Esophagus squamous epithelium (tissue), 5 donors: ENCODE measurements at regions not wholly inside any gene's neighbourhood (a gene's known extent, or its start where the extent isn't known, plus 50 kb on each side); places are given as distances from the start of the nearest gene placed in this dataset.
A peak's percentile ranks its signal among the peaks of the same experiment; 100 is the strongest.

Source experiments
- DNase-seq: peaks from one replicate; lab custom pipeline; 2025; lab: John Stamatoyannopoulos, UW
- H3K27ac ChIP-seq, 4 donors: fragments of 200-600 bp; sonication (generic); one replicate each; pipeline ENCODE4 v1.5.1; 2016 to 2019; ENCODE audit warnings: mild to moderate bottlenecking in 1 of 4
- H3K27me3 ChIP-seq, 4 donors: fragments of 200-600 bp; sonication (generic); 1 replicate in 3 of 4; 2 replicates in 1 of 4; pipeline versions ENCODE4 v1.5.1 to v1.6.0; 2017 to 2021; ENCODE audit warnings: antibody characterized with exemption in 1 of 4
- H3K36me3 ChIP-seq, 3 donors: fragments of 200-600 bp; sonication (generic); one replicate each; pipeline ENCODE4 v1.5.1; 2016 to 2019
- H3K4me1 ChIP-seq, 3 donors: fragments of 200-600 bp; sonication (generic); one replicate each; pipeline ENCODE4 v1.5.1; 2017 to 2019
- H3K4me3 ChIP-seq, 4 donors: fragments of 200-600 bp; sonication (generic); 1 replicate in 3 of 4; 2 replicates in 1 of 4; pipeline ENCODE4 v1.5.1; 2016 to 2019; ENCODE audit warnings: mild to moderate bottlenecking in 2 of 4, moderate library complexity in 1 of 4
- H3K9me3 ChIP-seq, 3 donors: fragments of 200-600 bp; sonication (generic); one replicate each; pipeline ENCODE4 v1.5.1; 2016 to 2019
- POLR2A ChIP-seq, 4 donors: fragments of 450-650 bp; IDR thresholded peaks; one replicate each; pipeline ENCODE4 v1.6.1; 2017; ENCODE audit warnings: antibody characterized with exemption in 4 of 4, mild to moderate bottlenecking in 4 of 4, moderate library complexity in 3 of 4
- WGBS, 2 donors: methylation state at CpG; one replicate each; pipeline ENCODE4 v1.1.5; 2018; 5-methylcytosine and 5-hydroxymethylcytosine counted together
- intact Hi-C: fragments of 100-400 bp; cut with DNase I; formaldehyde crosslinking; loops from one replicate; pipeline ENCODE4 v1.15.0; 2022
- TF ChIP-seq, protein P1 (sequence below), 6 experiments: fragments of 450-650 bp in 4 of 6; fragments of 200-600 bp in 2 of 6; sonication (generic) in 2 of 6; IDR thresholded peaks; one replicate each; pipeline ENCODE4 v1.5.1; 2016 to 2019; ENCODE audit warnings: antibody characterized with exemption in 6 of 6, mild to moderate bottlenecking in 4 of 6, moderate library complexity in 4 of 6
- donor health status: DM: yes; HTN: yes; CAD: no.

DNA sequence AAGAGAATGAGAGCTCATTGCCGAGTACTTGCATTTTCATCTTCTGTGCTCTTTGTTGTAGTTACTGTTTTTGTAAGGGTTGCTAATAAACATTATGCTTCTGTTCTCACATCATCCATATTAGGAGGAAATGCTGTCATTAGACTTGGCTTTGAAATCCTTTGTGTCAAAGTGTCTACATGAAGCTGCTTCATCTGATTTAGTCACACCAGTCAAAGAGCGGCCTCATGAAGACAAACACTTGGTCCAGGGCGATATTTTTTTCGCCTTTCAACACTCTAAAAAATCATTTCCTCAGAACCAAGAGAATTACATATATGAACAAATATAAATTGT is 105.0 kb downstream of the SPRY2 start:
- 52 to 69% methylated on average over 4 of the region's 4 CpGs for WGBS, 2 donors
- Histone ChIP-seq H3K4me1 (peaks cover 0 to 16% (median 3%) of the 10 kb centered on the region in 3 donors), H3K9me3 (no peaks in the 10 kb centered on the region), H3K27ac (no peak overlapping the region), H3K4me3 (no peak overlapping the region), H3K36me3 (no peaks in the 10 kb centered on the region), H3K27me3 (no peaks in the 10 kb centered on the region)
- no peak for DNase-seq
- TF ChIP-seq, protein P1, sequence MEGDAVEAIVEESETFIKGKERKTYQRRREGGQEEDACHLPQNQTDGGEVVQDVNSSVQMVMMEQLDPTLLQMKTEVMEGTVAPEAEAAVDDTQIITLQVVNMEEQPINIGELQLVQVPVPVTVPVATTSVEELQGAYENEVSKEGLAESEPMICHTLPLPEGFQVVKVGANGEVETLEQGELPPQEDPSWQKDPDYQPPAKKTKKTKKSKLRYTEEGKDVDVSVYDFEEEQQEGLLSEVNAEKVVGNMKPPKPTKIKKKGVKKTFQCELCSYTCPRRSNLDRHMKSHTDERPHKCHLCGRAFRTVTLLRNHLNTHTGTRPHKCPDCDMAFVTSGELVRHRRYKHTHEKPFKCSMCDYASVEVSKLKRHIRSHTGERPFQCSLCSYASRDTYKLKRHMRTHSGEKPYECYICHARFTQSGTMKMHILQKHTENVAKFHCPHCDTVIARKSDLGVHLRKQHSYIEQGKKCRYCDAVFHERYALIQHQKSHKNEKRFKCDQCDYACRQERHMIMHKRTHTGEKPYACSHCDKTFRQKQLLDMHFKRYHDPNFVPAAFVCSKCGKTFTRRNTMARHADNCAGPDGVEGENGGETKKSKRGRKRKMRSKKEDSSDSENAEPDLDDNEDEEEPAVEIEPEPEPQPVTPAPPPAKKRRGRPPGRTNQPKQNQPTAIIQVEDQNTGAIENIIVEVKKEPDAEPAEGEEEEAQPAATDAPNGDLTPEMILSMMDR (IDR thresholded peaks at IDR 0.05) = no peak
- no peak for TF ChIP-seq POLR2A (IDR thresholded peaks at IDR 0.05)
- intact Hi-C loops = no loop called here

DNA sequence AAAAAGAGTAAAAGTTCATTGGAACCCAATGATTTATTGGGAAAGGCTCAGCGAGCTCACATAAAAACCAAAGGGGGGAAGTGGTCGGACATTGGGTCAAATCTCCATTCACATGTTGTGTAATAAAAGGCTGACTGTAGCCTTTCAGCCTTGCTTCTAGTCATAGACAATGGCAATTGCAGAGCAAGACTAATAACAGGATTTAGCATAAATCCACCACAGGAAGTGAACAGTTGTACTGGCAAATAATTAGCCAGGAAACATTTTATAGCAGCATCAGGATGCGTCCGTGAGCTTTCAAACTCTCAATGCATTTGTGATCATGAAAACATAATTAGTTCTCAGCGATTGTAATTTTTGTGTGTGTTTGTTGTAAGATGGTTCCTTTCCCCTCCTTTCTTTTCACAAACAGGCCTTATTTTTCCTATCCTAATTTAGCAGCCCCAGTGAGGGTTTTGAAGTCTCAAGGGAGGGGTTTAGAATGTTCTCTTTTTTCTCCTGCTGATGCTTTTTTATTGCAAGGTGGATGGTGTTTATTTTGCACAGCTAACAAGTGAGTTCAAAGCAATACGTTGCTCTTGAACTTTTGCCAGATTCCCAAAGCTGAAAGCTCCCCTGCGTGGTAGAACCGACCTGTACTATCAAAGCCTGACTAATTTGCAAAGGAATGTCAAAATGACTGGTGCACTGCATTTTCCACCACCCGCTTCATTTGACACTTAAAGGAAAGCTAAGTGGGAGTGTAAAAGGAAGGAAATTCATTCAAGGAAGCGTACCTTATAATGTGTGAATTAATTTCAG is 105.6 kb downstream of the SPRY2 start:
- H3K9me3 ChIP-seq = no peaks in the 10 kb centered on the region
- H3K36me3 ChIP-seq = no peaks in the 10 kb centered on the region
- intact Hi-C loops = no loop called here
- WGBS, 2 donors = 31 to 33% methylated on average over 10 of the region's 10 CpGs
- peaks cover 0 to 16% (median 3%) of the 10 kb centered on the region in 3 donors for H3K4me1 ChIP-seq
- peak overlapping the region in 1 of 4 donors; percentile 20 for H3K4me3 ChIP-seq
- no peak overlapping the region for H3K27ac ChIP-seq
- TF ChIP-seq, protein P1 (IDR thresholded peaks at IDR 0.05) = no peak
- TF ChIP-seq POLR2A (IDR thresholded peaks at IDR 0.05) = no peak
- no peak for DNase-seq
- no peaks in the 10 kb centered on the region for H3K27me3 ChIP-seq

DNA sequence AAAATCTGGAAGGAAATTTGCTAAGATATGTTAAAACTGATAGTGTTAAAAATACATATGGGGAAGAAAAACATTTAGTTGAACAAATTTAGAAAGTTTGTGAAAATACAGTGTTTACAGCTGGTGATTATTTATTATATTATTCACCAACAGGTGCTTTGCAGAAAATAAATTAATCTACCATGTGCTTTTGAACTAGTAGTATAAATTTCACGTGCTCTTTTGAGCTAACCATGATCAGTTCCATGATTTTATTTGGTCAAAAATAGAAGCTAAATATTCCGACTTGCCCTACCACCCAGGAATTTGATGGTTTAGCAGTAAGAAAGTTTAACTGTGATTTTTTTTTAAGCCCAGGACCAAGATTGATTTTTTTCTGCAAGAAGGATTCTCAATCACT is 113.3 kb downstream of the SPRY2 start:
- TF ChIP-seq, protein P1 (IDR thresholded peaks at IDR 0.05) = no peak
- TF ChIP-seq POLR2A (IDR thresholded peaks at IDR 0.05) = no peak
- Histone ChIP-seq H3K36me3 (no peaks in the 10 kb centered on the region), H3K4me1 (no peaks in the 10 kb centered on the region), H3K27ac (no peak overlapping the region), H3K27me3 (no peaks in the 10 kb centered on the region), H3K9me3 (no peaks in the 10 kb centered on the region), H3K4me3 (no peak overlapping the region)
- intact Hi-C loops = no loop called here
- no peak for DNase-seq
- 62 to 71% methylated on average over 2 of the region's 2 CpGs for WGBS, 2 donors

DNA sequence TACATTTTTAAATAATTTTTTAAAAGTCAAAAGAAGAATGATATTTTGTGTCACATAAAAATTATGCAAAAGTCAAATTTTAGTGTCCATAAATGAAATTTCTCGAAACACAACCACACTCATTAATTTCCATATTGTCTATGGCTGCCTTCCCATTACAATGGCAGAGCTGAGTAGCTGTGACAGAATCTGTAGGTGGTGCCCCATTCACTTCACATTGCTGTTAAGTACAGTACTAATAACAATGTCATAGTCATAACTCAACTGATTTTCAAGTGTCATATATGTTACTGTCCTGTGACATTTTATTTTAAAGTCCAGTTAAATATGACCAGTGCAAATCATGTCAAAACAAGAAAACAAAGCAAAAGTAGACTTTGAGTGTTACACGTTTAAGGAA is 114.3 kb downstream of the SPRY2 start:
- Histone ChIP-seq H3K27ac (no peak overlapping the region), H3K36me3 (no peaks in the 10 kb centered on the region), H3K4me3 (no peak overlapping the region), H3K4me1 (no peaks in the 10 kb centered on the region), H3K27me3 (no peaks in the 10 kb centered on the region), H3K9me3 (no peaks in the 10 kb centered on the region)
- no peak for DNase-seq
- 73 to 83% methylated on average over 2 of the region's 2 CpGs for WGBS, 2 donors
- no peak for TF ChIP-seq POLR2A (IDR thresholded peaks at IDR 0.05)
- TF ChIP-seq, protein P1 (IDR thresholded peaks at IDR 0.05) = no peak
- intact Hi-C loops = no loop called here

DNA sequence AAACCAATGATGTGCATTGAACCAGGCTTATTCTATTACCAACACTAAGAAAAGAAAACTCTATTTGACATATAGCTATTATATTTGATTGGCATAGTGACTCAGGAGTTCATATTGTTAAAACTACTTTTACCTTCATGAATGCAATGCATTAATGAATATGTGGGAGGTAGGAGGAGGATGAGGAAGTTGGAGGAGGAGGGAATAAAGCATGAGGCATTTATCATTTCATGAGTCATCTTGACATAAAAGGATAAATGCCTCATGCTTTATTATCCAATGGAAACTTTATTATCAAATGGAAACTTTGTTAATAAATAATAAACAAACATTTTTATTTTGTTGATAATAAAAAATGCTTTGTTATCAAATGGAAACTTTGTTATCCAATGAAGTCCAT is 116.5 kb downstream of the SPRY2 start:
- intact Hi-C loops = no loop called here
- Histone ChIP-seq H3K9me3 (peaks cover 0 to 1% (median 0%) of the 10 kb centered on the region in 3 donors), H3K4me1 (no peaks in the 10 kb centered on the region), H3K27ac (no peak overlapping the region), H3K4me3 (no peak overlapping the region), H3K27me3 (no peaks in the 10 kb centered on the region), H3K36me3 (no peaks in the 10 kb centered on the region)
- TF ChIP-seq, protein P1 (IDR thresholded peaks at IDR 0.05) = no peak
- no peak for TF ChIP-seq POLR2A (IDR thresholded peaks at IDR 0.05)
- no peak for DNase-seq
